ENCODE measurements at regions not wholly inside any gene's neighbourhood (a gene's known extent, or its start where the extent isn't known, plus 50 kb on each side); places are given as distances from the start of the nearest gene placed in this dataset.

- no peak for DNase-seq
These were observed 71.9 kb downstream of the OAT start for GRCh38 chr10:124346831-124347230.

- DNase-seq = no peak
These were observed 73.2 kb downstream of the OAT start for GRCh38 chr10:124345521-124345920.

DNA sequence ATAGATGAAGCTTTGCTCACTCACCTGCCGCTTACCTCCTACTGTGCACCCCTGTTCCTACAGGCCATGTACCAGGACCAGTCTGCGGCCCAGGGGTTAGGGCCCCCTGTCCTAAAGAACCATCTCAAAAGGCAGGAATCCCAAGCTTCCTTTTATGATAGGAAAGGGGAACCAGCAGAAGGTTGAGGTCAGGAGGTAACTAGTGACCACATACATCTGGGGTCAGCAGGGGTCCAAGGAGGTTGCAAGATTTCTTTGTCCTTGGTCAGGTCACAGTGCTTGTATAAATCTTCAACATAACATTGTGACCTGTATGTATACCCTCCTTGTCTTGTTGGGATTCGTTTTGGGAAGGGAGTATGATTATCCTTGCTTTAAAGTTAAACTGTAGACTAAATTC lies 73.8 kb downstream of the OAT start:
- DNase-seq = no peak

- DNase-seq = no peak
These were observed 74.5 kb downstream of the OAT start for GRCh38 chr10:124344266-124344590.

DNA sequence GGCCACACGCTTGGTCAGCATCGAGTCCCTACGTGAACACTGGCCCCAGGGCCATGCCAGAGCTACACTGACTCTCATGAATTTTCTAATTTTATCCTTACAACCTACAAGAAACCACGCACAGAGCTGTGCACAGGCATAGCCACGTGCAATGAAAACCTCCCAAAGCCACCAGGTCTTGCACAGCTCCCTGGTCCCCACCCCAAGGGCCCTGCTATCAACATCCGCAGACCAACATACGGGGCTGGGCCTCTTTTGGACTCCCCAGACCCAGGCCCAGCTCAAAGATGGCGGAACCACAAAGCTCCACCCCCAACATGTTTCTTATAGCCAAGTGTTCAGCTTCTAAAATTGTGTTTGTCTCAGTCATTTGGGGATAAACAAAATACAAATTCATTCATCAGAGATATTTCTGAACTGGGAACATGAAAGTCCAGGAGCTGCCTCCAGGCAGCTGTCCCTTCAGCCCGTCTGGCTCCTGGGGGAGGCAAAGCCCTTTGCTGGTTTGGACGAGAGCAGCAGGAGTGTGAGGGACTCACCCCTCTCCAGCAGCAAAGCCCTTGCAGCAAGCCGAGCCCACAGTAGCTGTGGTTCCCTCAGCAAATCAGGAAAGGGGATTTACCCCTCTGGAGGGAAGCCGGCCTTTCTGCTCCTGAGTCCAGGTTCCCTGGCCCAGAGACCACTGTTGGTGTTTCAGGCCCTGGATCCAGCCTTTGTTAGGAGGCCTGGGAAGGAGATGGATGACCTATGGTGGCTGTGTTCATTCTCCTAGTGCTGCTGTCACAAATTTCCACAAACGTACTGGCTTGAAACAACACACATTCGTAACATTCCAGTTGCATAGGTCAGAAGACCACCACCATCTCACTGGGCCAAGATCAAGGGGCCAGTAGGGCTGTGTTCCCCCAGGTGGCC lies 75.1 kb downstream of the OAT start:
- DNase-seq = no peak

GRCh38 chr10:124342821-124343170 lies 75.9 kb downstream of the OAT start:
- DNase-seq = no peak

- no peak for DNase-seq
These were observed 76.4 kb downstream of the OAT start for GRCh38 chr10:124342136-124342820.

GRCh38 chr10:124341768-124342135 lies 77.0 kb downstream of the OAT start:
- no peak for DNase-seq

DNA sequence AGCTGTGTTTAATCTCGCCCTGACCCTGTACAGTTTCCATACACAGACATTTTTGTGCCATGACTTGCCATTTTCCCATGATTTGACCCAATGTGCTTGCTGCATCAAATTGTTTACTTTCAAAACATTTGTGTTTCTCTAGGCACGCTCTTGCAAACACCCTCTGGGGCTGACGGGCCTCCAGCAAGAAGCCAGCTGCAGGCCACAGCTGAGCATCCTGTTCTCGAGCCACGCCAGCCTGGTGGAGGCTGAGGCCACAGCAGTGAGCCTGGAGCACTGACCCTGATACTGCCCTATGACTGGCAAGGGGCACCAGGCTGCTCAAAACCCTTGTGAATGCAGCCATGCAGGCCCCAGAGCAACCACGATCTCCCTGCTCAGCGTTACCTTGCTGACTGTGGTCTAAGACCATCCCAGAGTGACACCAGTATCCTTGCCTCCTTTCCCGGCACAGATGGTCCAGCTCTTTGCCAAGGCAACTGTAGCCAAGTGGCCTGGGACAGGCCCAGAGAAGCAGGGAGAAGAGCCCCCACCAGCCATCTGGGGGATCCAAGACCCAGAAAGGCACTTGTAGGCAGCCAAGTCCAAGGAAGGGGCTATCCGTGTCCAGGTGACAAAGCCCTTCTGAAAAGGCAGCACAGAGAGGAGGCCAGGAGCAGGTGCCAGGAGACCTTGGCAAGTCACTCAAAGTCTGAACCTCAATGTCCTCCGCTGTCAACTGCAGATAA lies 78.5 kb downstream of the OAT start:
- DNase-seq = peak; percentile 96

GRCh38 chr10:124339119-124340032 lies 79.3 kb downstream of the OAT start:
- no peak for DNase-seq

- DNase-seq = no peak
These were observed 80.3 kb downstream of the OAT start for GRCh38 chr10:124338276-124338925.

DNA sequence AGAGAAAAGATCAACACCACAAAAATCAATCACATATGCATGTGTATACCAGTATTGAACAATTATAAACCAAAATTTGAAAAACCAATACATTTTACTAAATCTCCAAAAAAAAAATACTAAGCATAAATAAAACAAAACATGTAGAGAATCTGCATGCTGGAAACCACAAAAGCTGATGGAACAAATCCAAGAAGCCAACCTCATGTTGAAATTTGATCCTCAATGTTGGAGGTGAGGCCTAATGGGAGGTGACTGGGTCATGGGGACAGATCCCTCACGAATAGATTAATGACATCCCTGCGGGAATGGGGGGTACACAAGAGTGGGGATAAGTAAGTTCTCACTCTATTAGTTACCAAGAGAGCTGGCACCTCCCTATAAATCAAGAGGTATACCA lies 82.5 kb downstream of the OAT start:
- DNase-seq = peak; percentile 47

DNA sequence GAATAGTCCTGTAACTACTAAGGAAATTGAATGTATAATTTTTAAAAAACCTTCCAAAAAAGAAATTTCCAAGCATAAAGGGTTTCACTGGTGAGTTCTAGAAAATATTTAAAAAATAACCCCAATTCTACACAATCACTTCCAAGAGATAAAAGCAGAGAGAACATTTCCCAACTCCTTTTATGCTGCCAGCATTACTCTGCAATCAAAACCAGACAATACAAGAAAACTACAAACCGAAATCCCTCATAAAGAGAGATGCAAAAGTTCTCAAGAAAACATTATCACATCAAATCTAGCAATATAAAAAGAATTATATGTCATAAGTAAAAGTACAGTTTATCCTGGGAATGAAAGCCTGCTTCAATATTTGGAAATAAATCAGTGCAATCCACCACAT lies 84.8 kb downstream of the OAT start:
- DNase-seq = no peak

GRCh38 chr10:124332426-124332825 lies 86.3 kb downstream of the OAT start:
- peak; percentile 79 for DNase-seq

- no peak for DNase-seq
These were observed 88.8 kb downstream of the OAT start for GRCh38 chr10:124329941-124330340.

GRCh38 chr10:124329362-124329761 lies 89.4 kb downstream of the OAT start:
- DNase-seq = no peak

DNA sequence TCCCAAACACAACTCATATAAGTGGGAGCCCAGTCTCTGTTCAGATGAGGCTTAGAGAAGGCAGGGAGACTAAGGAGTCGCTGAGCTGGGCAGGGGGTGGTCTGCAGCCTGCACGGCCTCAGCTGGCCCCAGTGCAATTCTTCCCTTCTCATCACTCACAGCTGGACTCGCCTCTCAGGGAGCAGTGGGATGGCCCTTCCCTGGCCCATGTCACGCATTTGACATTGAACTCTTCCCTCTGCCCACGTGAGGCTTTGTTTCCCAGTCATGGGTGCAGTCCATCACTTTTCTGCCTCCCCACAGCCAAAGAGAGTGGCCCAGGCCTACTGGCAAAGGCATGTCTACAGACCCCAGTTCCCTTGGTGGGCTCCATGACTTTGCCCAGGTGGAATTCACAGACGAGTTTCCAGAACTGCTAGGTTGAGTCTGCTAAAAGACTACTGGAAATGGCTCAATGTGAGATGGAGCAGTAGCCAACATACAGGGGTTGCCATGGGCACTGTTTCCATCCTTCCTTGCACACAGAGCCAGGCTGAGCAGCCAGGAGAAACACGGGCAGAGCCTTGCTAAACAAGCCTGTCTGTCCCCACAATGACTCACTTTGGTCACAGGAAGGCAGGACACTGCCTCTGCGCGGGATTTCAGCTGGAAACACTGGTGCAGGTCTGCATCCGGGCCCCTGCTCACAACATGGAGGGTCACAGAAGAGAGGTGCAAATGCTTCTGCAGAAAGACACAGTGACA lies 90.1 kb downstream of the OAT start:
- DNase-seq = no peak

GRCh38 chr10:124325998-124326636 lies 92.6 kb downstream of the OAT start:
- no peak for DNase-seq

- no peak for DNase-seq
These were observed 93.1 kb downstream of the OAT start for GRCh38 chr10:124325633-124325914.

DNA sequence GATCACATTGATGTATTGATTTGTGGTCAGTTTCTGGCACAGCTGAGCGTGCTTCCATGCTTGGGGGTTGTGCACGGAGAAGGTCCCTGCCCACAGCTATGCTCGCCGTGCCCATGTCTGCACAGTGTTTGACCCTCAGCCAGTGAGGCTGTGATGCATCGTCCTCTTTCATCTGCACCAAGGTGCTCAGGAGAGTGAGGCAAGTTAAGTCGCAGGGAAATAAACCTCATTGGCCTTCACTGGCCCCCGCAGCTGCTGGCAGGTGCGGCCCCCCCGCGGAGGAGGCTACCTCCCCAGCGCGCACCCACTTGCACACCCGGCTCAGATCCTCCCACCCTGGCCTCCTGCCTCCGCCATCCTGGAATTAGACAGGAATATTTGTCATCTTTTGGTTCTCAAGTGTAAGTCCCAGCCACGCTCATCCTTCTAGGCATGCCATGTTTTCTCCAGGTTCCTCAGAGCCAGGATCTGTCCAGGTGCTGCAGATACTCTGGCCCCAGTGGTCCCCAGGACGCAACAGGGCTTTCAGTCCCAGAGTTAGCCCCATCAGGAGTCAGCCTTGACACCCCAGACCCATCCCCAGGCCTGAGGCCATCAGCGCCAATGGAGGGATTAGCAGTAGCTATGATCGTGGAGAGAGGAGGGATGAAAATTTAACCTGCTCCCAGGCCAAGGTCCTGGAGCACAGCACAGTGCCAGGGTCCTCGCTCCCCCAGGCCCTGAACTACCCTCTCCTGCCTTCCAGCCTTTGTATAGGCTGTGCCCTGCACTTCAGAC lies 93.7 kb downstream of the OAT start:
- no peak for DNase-seq
